Endothelial cell of umbilical vein (primary cell): ENCODE measurements at regions not wholly inside any gene's neighbourhood (a gene's known extent, or its start where the extent isn't known, plus 50 kb on each side); places are given as distances from the start of the nearest gene placed in this dataset.

Experiments used
- BruUV-seq: library from RNA; stranded (reverse); fragments of 400-500 nt; replicated peaks from 2 replicates; lab custom pipeline; 2021; lab: Mats Ljungman, UMichigan
- CTCF ChIA-PET: fragments of 300-600, 350-600 bp; sonication (Branson Sonifier 250); formaldehyde crosslinking; loops from one replicate; lab custom pipeline; 2021; ENCODE audit warnings: antibody characterized with exemption, inconsistent platforms; lab: Charles Lee
- POLR2A ChIA-PET: fragments of 300-600, 350-600 bp; sonication (Branson Sonifier 250); formaldehyde crosslinking; loops from one replicate; lab custom pipeline; 2021; ENCODE audit warnings: antibody characterized with exemption, inconsistent platforms; lab: Charles Lee
- DNase-seq: peaks from one replicate; pipeline ENCODE4 v3.0.0-alpha.2; 2011; ENCODE audit warnings: low read depth, low spot score
- FAIRE-seq: peaks from 2 replicates; lab custom pipeline; 2011; peaks lifted over from hg19 to GRCh38; lab: Jason Lieb, UNC
- H2AFZ ChIP-seq: 2 replicates; pipeline ENCODE4 v1.6.0; 2012; ENCODE audit warnings: low read depth, low read length, control low read depth, inconsistent platforms
- H3K27ac ChIP-seq: 2 replicates; pipeline ENCODE4 v1.5.1; 2011; ENCODE audit warnings: low read depth, mild to moderate bottlenecking, control low read depth, low read length, moderate library complexity; ENCODE audit not compliant: insufficient read depth
- H3K27me3 ChIP-seq, 2 experiments: 2 replicates each; pipeline versions ENCODE4 v1.6.0 to v1.6.1; 2011; ENCODE audit warnings: low read length in 2 of 2, mixed read lengths in 1 of 2; ENCODE audit not compliant: control insufficient read depth in 2 of 2, insufficient read depth in 2 of 2
- H3K36me3 ChIP-seq, 2 experiments: 2 replicates in 1 of 2; 3 replicates in 1 of 2; pipeline ENCODE4 v1.5.1; 2011; ENCODE audit warnings: low read length in 2 of 2, mild to moderate bottlenecking in 1 of 2, moderate library complexity in 1 of 2; ENCODE audit not compliant: control insufficient read depth in 2 of 2, insufficient read depth in 2 of 2; ENCODE audit errors: extremely low read depth in 1 of 2
- H3K4me1 ChIP-seq: 3 replicates; pipeline ENCODE4 v1.5.1; 2011; ENCODE audit warnings: mild to moderate bottlenecking, low read length; ENCODE audit not compliant: control insufficient read depth, insufficient read depth; ENCODE audit errors: extremely low read depth
- H3K4me2 ChIP-seq: 2 replicates; pipeline ENCODE4 v1.6.1; 2011; ENCODE audit warnings: low read length, control low read depth, mixed read lengths; ENCODE audit not compliant: insufficient read depth
- H3K4me3 ChIP-seq, 3 experiments: fragments of 200-600 bp in 1 of 3; sonication (generic), shearing (Covaris generic) in 1 of 3; replicated peaks in 1 of 3; 2 replicates each; pipeline ENCODE4 v1.5.1; 2011 to 2016; ENCODE audit warnings: control low read depth in 3 of 3, low read length in 3 of 3, mild to moderate bottlenecking in 2 of 3, inconsistent platforms in 1 of 3, low read depth in 1 of 3, moderate library complexity in 1 of 3; ENCODE audit not compliant: insufficient read depth in 1 of 3
- H3K79me2 ChIP-seq: 2 replicates; pipeline ENCODE4 v1.6.0; 2012; ENCODE audit warnings: low read length, inconsistent platforms; ENCODE audit not compliant: control insufficient read depth, insufficient read depth
- H3K9ac ChIP-seq: replicated peaks from 2 replicates; pipeline ENCODE3; 2011; ENCODE audit warnings: low read length, control low read depth; ENCODE audit not compliant: insufficient read depth; ENCODE audit errors: extremely low read depth
- H3K9me1 ChIP-seq: replicated peaks from 3 replicates; pipeline ENCODE4 v1.6.0; 2011; ENCODE audit warnings: mild to moderate bottlenecking, low read length; ENCODE audit not compliant: control insufficient read depth, insufficient read depth; ENCODE audit errors: extremely low read depth
- H3K9me3 ChIP-seq: replicated peaks from 2 replicates; pipeline ENCODE4 v1.5.1; 2012; ENCODE audit warnings: low read length, inconsistent platforms; ENCODE audit not compliant: control insufficient read depth, insufficient read depth
- H4K20me1 ChIP-seq: replicated peaks from 2 replicates; pipeline ENCODE3; 2011; ENCODE audit warnings: mild to moderate bottlenecking, low read length; ENCODE audit not compliant: control insufficient read depth, insufficient read depth; ENCODE audit errors: extremely low read depth
- EZH2 ChIP-seq: IDR thresholded peaks from 2 replicates; pipeline ENCODE4 v1.6.1; 2012; ENCODE audit warnings: borderline replicate concordance, low read depth, mild to moderate bottlenecking, moderate library complexity, low read length, inconsistent platforms; ENCODE audit not compliant: severe bottlenecking
- FOS ChIP-seq: IDR thresholded peaks from 2 replicates; pipeline ENCODE4 v1.6.1; 2011; ENCODE audit warnings: mild to moderate bottlenecking, low read length, moderate library complexity, borderline replicate concordance; ENCODE audit not compliant: insufficient read depth
- GATA2 ChIP-seq: IDR thresholded peaks from 2 replicates; pipeline ENCODE4 v1.7.0; 2011; ENCODE audit warnings: low read depth, mild to moderate bottlenecking, moderate library complexity, mixed read lengths, low read length; ENCODE audit not compliant: insufficient read length, insufficient read depth
- JUN ChIP-seq: IDR thresholded peaks from 2 replicates; pipeline ENCODE4 v1.6.1; 2011; ENCODE audit warnings: borderline replicate concordance, low read depth; ENCODE audit not compliant: insufficient read length, insufficient read depth
- MAX ChIP-seq: IDR thresholded peaks from 2 replicates; pipeline ENCODE4 v1.6.1; 2011; ENCODE audit not compliant: insufficient read depth, insufficient read length
- MYC ChIP-seq: IDR thresholded peaks from one replicate; pipeline ENCODE4 v1.6.1; 2011; ENCODE audit warnings: mild to moderate bottlenecking, low read depth, low read length
- POLR2A ChIP-seq: IDR thresholded peaks from 2 replicates; pipeline ENCODE4 v1.6.1; 2012; ENCODE audit warnings: low read depth, mild to moderate bottlenecking, control low read depth, low read length
- POLR2AphosphoS5 ChIP-seq: IDR thresholded peaks from 2 replicates; pipeline ENCODE4 v1.6.1; 2012; ENCODE audit warnings: low read depth, mild to moderate bottlenecking, control low read depth, low read length, moderate library complexity; ENCODE audit not compliant: insufficient read depth
- dilution Hi-C: fragments of 300-500 bp; cut with MboI; formaldehyde crosslinking; loops from one replicate; pipeline ENCODE4 v1.15.0; 2019; ENCODE audit warnings: low sequenced_read_pairs; ENCODE audit not compliant: extremely low pct_ligation_motif_present
- intact Hi-C: fragments of 100-400 bp; cut with micrococcal nuclease; formaldehyde crosslinking; loops from one replicate; pipeline ENCODE4 v1.10.0; 2022
- TF ChIP-seq, protein P1 (sequence below), 2 donors: IDR thresholded peaks; 1 replicate in 1 of 2; 2 replicates in 1 of 2; pipeline ENCODE4 v1.5.1; 2011; ENCODE audit warnings: low read length in 2 of 2, mild to moderate bottlenecking in 2 of 2, moderate library complexity in 2 of 2, control low read depth in 1 of 2, inconsistent platforms in 1 of 2, low read depth in 1 of 2; ENCODE audit not compliant: insufficient read depth in 1 of 2; ENCODE audit errors: extremely low read depth in 1 of 2

DNA sequence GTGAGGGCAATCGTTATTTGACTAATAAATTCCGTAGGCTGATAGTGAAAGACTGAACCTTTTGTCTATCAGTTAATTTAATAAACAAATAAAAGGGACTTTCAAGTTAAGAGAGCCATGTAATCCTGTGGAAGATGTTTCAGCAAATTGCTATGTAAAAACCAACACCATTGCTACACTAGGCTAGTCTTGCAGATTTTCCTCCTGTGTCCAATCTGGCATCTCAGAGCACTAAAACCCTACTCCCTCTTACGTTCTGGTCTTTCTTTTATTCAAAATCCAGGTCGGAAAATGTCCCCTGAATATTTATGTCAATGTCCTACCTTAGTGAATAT is 478.8 kb upstream of the TNC start:
- TF ChIP-seq MAX (no peak), JUN (no peak), EZH2 (no peak), POLR2AphosphoS5 (no peak), POLR2A (no peak), MYC (no peak), GATA2 (no peak), FOS (no peak)
- TF ChIP-seq, protein P1, sequence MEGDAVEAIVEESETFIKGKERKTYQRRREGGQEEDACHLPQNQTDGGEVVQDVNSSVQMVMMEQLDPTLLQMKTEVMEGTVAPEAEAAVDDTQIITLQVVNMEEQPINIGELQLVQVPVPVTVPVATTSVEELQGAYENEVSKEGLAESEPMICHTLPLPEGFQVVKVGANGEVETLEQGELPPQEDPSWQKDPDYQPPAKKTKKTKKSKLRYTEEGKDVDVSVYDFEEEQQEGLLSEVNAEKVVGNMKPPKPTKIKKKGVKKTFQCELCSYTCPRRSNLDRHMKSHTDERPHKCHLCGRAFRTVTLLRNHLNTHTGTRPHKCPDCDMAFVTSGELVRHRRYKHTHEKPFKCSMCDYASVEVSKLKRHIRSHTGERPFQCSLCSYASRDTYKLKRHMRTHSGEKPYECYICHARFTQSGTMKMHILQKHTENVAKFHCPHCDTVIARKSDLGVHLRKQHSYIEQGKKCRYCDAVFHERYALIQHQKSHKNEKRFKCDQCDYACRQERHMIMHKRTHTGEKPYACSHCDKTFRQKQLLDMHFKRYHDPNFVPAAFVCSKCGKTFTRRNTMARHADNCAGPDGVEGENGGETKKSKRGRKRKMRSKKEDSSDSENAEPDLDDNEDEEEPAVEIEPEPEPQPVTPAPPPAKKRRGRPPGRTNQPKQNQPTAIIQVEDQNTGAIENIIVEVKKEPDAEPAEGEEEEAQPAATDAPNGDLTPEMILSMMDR (IDR thresholded peaks at IDR 0.05; ENCODE audit: extremely low read depth in 1 of 2, insufficient read depth in 1 of 2, low read depth in 1 of 2, low read length in 2 of 2) = no peak
- Histone ChIP-seq H3K36me3 (no peaks in the 10 kb centered on the region), H3K79me2 (no peaks in the 10 kb centered on the region), H3K4me1 (peaks cover 2% of the 10 kb centered on the region), H3K4me2 (no peak overlapping the region), H3K9me3 (no peaks in the 10 kb centered on the region), H4K20me1 (no peaks in the 10 kb centered on the region), H3K9ac (no peak overlapping the region), H2AFZ (no peak overlapping the region), H3K27me3 (peaks cover 0 to 5% of the 10 kb centered on the region in 2 experiments), H3K9me1 (no peaks in the 10 kb centered on the region), H3K27ac (no peak overlapping the region), H3K4me3 (no peak overlapping the region)
- dilution Hi-C loops = no loop called here
- ChIA-PET CTCF (interaction anchor here (0.5 kb wide), 1 partner anchor 11 kb away, joined by 4 read pairs; no protein-coding TSS in a partner anchor), POLR2A (no interaction called here)
- DNase-seq = no peak
- no peak for FAIRE-seq
- intact Hi-C loops = no loop called here
- no TSS peak for BruUV-seq
